Body of pancreas (tissue), 4 donors: ENCODE measurements at regions not wholly inside any gene's neighbourhood (a gene's known extent, or its start where the extent isn't known, plus 50 kb on each side); places are given as distances from the start of the nearest gene placed in this dataset.

Experiments
- ATAC-seq: fragments of 150-250 bp; one replicate; pipeline ENCODE4 v1.9.1; 2016
- DNase-seq, 4 donors: peaks; one replicate each; pipeline ENCODE4 v3.0.0-alpha.2; 2019
- H3K27ac ChIP-seq, 4 donors: fragments of 200-600 bp; sonication (generic); 1 replicate in 3 of 4; 2 replicates in 1 of 4; pipeline versions ENCODE4 v1.5.1 to v1.6.1; 2016 to 2019; ENCODE audit warnings: mild to moderate bottlenecking in 1 of 4, mixed read lengths in 1 of 4, moderate library complexity in 1 of 4
- H3K27me3 ChIP-seq, 2 donors: fragments of 200-600 bp; sonication (generic); one replicate each; pipeline ENCODE4 v1.6.0; 2016; ENCODE audit warnings: mild to moderate bottlenecking in 1 of 2
- H3K36me3 ChIP-seq, 2 donors: fragments of 200-600 bp; sonication (generic); replicated peaks in 1 of 2; 2 replicates each; pipeline ENCODE4 v1.5.1; 2016; ENCODE audit warnings: low read depth in 2 of 2; ENCODE audit not compliant: insufficient read depth in 1 of 2
- H3K4me1 ChIP-seq: fragments of 200-600 bp; sonication (generic); one replicate; pipeline ENCODE4 v1.6.0; 2016
- H3K4me3 ChIP-seq, 2 donors: fragments of 200-600 bp; sonication (generic); 1 replicate in 1 of 2; 2 replicates in 1 of 2; pipeline ENCODE4 v1.5.1; 2016 to 2019
- H3K9me3 ChIP-seq, 3 donors: fragments of 200-600 bp; sonication (generic); 1 replicate in 2 of 3; 2 replicates in 1 of 3; pipeline ENCODE4 v1.5.1; 2016
- CTCF ChIP-seq, 7 experiments: fragments of 450-650 bp in 4 of 7; fragments of 200-600 bp in 3 of 7; sonication (generic) in 3 of 7; IDR thresholded peaks; one replicate each; pipeline ENCODE4 v1.5.1; 2016 to 2019; ENCODE audit warnings: antibody characterized with exemption in 7 of 7
- POLR2A ChIP-seq, 3 donors: fragments of 450-650 bp; IDR thresholded peaks; one replicate each; pipeline ENCODE4 v1.6.1; 2016; ENCODE audit warnings: antibody characterized with exemption in 3 of 3, mild to moderate bottlenecking in 2 of 3
- WGBS, 2 donors: methylation state at CpG; one replicate each; pipeline ENCODE4 v1.1.5; 2017; 5-methylcytosine and 5-hydroxymethylcytosine counted together
- intact Hi-C: fragments of 100-400 bp; cut with DNase I; formaldehyde crosslinking; loops from one replicate; pipeline ENCODE4 v1.15.1; 2023

- Histone ChIP-seq H3K4me3 (no peak overlapping the region), H3K9me3 (no peaks in the 10 kb centered on the region), H3K4me1 (no peaks in the 10 kb centered on the region), H3K27ac (no peak overlapping the region), H3K36me3 (no peaks in the 10 kb centered on the region), H3K27me3 (no peaks in the 10 kb centered on the region)
- DNase-seq, result no peak
- TF ChIP-seq POLR2A (IDR thresholded peaks at IDR 0.05) (no peak), CTCF (IDR thresholded peaks at IDR 0.05) (no peak)
- 74 to 80% methylated on average over 6 of the region's 6 CpGs for WGBS, 2 donors
- intact Hi-C loops, result no loop called here
- ATAC-seq, result no peak
Observed at GRCh38 chr14:30339311-30339901, 219.6 kb upstream of the G2E3 start.

GRCh38 chr14:30340495-30340894 is 218.5 kb upstream of the G2E3 start:
- no peak for ATAC-seq
- Histone ChIP-seq H3K27me3 (no peaks in the 10 kb centered on the region), H3K36me3 (no peaks in the 10 kb centered on the region), H3K4me1 (no peaks in the 10 kb centered on the region), H3K9me3 (no peaks in the 10 kb centered on the region), H3K27ac (no peak overlapping the region), H3K4me3 (no peak overlapping the region)
- intact Hi-C loops, result no loop called here
- TF ChIP-seq POLR2A (IDR thresholded peaks at IDR 0.05), result no peak
- no peak for TF ChIP-seq CTCF (IDR thresholded peaks at IDR 0.05)
- no peak for DNase-seq
- WGBS, 2 donors, result 81 to 92% methylated on average over 1 of the region's 1 CpG

- Histone ChIP-seq H3K27me3 (no peaks in the 10 kb centered on the region), H3K4me1 (no peaks in the 10 kb centered on the region), H3K9me3 (no peaks in the 10 kb centered on the region), H3K27ac (no peak overlapping the region), H3K4me3 (no peak overlapping the region), H3K36me3 (no peaks in the 10 kb centered on the region)
- ATAC-seq (no peak), DNase-seq (no peak)
- WGBS, 2 donors, result 59 to 69% methylated on average over 1 of the region's 1 CpG
- no peak for TF ChIP-seq POLR2A (IDR thresholded peaks at IDR 0.05)
- no peak for TF ChIP-seq CTCF (IDR thresholded peaks at IDR 0.05)
- intact Hi-C loops, result no loop called here
Observed at GRCh38 chr14:30345511-30345910, 213.4 kb upstream of the G2E3 start.

GRCh38 chr14:30348445-30348844 is 210.5 kb upstream of the G2E3 start:
- Histone ChIP-seq H3K9me3 (no peaks in the 10 kb centered on the region), H3K36me3 (no peaks in the 10 kb centered on the region), H3K4me1 (no peaks in the 10 kb centered on the region), H3K27ac (no peak overlapping the region), H3K4me3 (no peak overlapping the region), H3K27me3 (no peaks in the 10 kb centered on the region)
- WGBS, 2 donors, result 83 to 94% methylated on average over 2 of the region's 2 CpGs
- TF ChIP-seq POLR2A (IDR thresholded peaks at IDR 0.05), result no peak
- no peak for TF ChIP-seq CTCF (IDR thresholded peaks at IDR 0.05)
- intact Hi-C loops, result no loop called here
- ATAC-seq, result no peak
- no peak for DNase-seq

- H3K27me3 ChIP-seq, result no peaks in the 10 kb centered on the region
- H3K4me3 ChIP-seq, result no peak overlapping the region
- intact Hi-C loops, result no loop called here
- DNase-seq (no peak), ATAC-seq (no peak)
- H3K4me1 ChIP-seq, result no peaks in the 10 kb centered on the region
- H3K9me3 ChIP-seq, result no peaks in the 10 kb centered on the region
- no peak overlapping the region for H3K27ac ChIP-seq
- no peaks in the 10 kb centered on the region for H3K36me3 ChIP-seq
- 65 to 73% methylated on average over 3 of the region's 3 CpGs for WGBS, 2 donors
- TF ChIP-seq CTCF (IDR thresholded peaks at IDR 0.05), result no peak
- TF ChIP-seq POLR2A (IDR thresholded peaks at IDR 0.05), result no peak
Observed at GRCh38 chr14:30349520-30349919, 209.4 kb upstream of the G2E3 start.
